ENCODE measurements at regions not wholly inside any gene's neighbourhood (a gene's known extent, or its start where the extent isn't known, plus 50 kb on each side); places are given as distances from the start of the nearest gene placed in this dataset.

DNA sequence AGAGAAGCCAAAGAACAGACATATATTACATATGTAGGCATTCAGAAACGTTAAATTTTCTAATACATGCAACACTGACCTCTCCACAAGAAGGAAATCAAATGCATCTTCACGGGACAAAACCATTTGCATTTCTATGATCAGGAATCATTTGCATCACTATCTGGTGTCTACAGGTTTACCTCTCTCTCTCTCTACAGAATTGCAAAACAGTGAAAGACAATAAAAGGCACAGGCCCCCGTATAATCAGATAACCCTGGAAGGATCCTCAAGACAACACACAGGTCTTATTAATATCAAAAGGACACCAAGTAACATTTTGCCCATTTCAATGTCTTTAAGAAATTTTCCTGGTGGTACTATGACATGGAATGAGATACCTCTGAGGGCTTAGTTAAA, 306.3 kb downstream of the GPAM start:
- H3K27ac Mint-ChIP-seq (ENCODE audit: unreplicated experiment): no peak overlapping the region
- no peaks in the 10 kb centered on the region for H3K36me3 Mint-ChIP-seq (ENCODE audit: low read depth)
- DNase-seq (ENCODE audit: low read depth, low spot score): no peak
- peaks cover 14% of the 10 kb centered on the region for H3K27me3 Mint-ChIP-seq (ENCODE audit: low read depth)
- H3K9me3 Mint-ChIP-seq: peaks cover 4% of the 10 kb centered on the region
- H3K4me3 Mint-ChIP-seq: no peak overlapping the region
- TF ChIP-seq, protein P1, sequence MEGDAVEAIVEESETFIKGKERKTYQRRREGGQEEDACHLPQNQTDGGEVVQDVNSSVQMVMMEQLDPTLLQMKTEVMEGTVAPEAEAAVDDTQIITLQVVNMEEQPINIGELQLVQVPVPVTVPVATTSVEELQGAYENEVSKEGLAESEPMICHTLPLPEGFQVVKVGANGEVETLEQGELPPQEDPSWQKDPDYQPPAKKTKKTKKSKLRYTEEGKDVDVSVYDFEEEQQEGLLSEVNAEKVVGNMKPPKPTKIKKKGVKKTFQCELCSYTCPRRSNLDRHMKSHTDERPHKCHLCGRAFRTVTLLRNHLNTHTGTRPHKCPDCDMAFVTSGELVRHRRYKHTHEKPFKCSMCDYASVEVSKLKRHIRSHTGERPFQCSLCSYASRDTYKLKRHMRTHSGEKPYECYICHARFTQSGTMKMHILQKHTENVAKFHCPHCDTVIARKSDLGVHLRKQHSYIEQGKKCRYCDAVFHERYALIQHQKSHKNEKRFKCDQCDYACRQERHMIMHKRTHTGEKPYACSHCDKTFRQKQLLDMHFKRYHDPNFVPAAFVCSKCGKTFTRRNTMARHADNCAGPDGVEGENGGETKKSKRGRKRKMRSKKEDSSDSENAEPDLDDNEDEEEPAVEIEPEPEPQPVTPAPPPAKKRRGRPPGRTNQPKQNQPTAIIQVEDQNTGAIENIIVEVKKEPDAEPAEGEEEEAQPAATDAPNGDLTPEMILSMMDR (conservative IDR thresholded peaks at IDR 0.05): no peak
- no peaks in the 10 kb centered on the region for H3K4me1 Mint-ChIP-seq

DNA sequence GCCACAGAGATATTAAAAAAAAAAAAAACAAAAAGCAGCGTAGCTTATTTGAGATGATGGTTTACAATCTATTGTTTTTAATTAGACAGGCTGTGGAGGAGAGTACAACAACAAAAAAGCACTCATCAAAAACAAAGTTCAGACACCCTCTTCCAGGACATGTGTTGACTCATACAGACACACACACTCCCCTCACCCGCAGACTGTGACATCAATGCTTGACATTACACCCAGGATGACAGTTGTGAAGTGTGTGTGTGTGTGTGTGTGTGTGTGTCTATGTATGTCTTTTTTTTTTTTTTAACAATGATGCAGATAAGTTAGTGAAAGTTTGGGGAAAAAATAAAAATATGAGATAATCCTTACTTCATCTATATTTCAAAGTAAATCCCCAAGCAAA, 303.6 kb downstream of the GPAM start:
- DNase-seq (ENCODE audit: low read depth, low spot score): no peak
- Mint-ChIP-seq H3K27me3 (ENCODE audit: low read depth) (peaks cover 4% of the 10 kb centered on the region), H3K4me1 (no peaks in the 10 kb centered on the region), H3K4me3 (no peak overlapping the region), H3K27ac (ENCODE audit: unreplicated experiment) (no peak overlapping the region), H3K9me3 (peaks cover 8% of the 10 kb centered on the region), H3K36me3 (ENCODE audit: low read depth) (peaks cover 2% of the 10 kb centered on the region)
- TF ChIP-seq, protein P1 (conservative IDR thresholded peaks at IDR 0.05): no peak

- TF ChIP-seq, protein P1 (conservative IDR thresholded peaks at IDR 0.05): no peak
- Mint-ChIP-seq H3K36me3 (ENCODE audit: low read depth) (peaks cover 3% of the 10 kb centered on the region), H3K4me1 (peaks cover 6% of the 10 kb centered on the region), H3K4me3 (no peak overlapping the region), H3K27me3 (ENCODE audit: low read depth) (peaks cover 4% of the 10 kb centered on the region), H3K9me3 (peaks cover 14% of the 10 kb centered on the region), H3K27ac (ENCODE audit: unreplicated experiment) (no peak overlapping the region)
- DNase-seq (ENCODE audit: low read depth, low spot score): no peak
These were observed 298.5 kb downstream of the GPAM start for GRCh38 chr10:111885046-111885445.

DNA sequence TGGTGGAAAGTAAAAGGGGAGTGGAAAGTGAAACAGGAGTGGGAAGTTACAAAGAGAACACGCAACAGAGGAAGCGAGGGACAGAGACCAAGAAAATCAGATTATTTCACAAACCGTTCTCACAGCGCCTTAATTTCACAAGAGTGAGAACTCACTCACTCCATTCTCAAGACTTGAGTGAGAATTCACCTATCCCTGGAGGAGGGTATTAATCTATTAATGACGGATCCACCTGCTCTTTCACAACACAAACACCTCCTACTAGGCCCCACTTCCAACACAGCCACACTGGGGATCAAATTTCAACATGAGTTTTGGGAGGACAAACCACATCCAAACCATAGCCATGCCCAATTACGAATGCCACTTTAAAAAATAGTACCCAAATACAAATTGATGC, 297.6 kb downstream of the GPAM start:
- Mint-ChIP-seq H3K9me3 (peaks cover 14% of the 10 kb centered on the region), H3K4me1 (peaks cover 10% of the 10 kb centered on the region), H3K36me3 (ENCODE audit: low read depth) (peaks cover 3% of the 10 kb centered on the region), H3K4me3 (no peak overlapping the region), H3K27me3 (ENCODE audit: low read depth) (peaks cover 4% of the 10 kb centered on the region), H3K27ac (ENCODE audit: unreplicated experiment) (no peak overlapping the region)
- DNase-seq (ENCODE audit: low read depth, low spot score): no peak
- TF ChIP-seq, protein P1 (conservative IDR thresholded peaks at IDR 0.05): no peak

DNA sequence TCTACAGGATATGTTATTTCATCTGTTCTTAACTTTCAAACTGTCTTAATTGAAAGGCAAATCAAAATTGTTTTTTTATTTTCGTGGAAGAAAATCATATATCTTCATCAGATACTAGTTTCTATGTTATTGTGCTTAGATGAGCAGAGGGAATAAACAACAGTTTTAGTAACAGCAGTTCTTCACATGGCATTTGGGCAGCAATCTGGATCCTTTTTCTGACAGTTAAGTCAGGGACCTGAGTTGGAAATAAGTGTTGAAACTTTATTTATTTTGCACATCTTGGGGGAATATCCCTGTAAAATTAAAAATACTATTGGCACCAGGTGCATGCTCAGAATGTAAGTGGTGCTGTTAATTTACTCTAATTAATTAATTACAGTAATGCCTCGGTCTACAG, 296.3 kb downstream of the GPAM start:
- peaks cover 4% of the 10 kb centered on the region for H3K27me3 Mint-ChIP-seq (ENCODE audit: low read depth)
- TF ChIP-seq, protein P1 (conservative IDR thresholded peaks at IDR 0.05): no peak
- no peak for DNase-seq (ENCODE audit: low read depth, low spot score)
- H3K36me3 Mint-ChIP-seq (ENCODE audit: low read depth): peaks cover 3% of the 10 kb centered on the region
- no peak overlapping the region for H3K27ac Mint-ChIP-seq (ENCODE audit: unreplicated experiment)
- H3K4me1 Mint-ChIP-seq: peaks cover 10% of the 10 kb centered on the region
- no peak overlapping the region for H3K4me3 Mint-ChIP-seq
- peaks cover 14% of the 10 kb centered on the region for H3K9me3 Mint-ChIP-seq

DNA sequence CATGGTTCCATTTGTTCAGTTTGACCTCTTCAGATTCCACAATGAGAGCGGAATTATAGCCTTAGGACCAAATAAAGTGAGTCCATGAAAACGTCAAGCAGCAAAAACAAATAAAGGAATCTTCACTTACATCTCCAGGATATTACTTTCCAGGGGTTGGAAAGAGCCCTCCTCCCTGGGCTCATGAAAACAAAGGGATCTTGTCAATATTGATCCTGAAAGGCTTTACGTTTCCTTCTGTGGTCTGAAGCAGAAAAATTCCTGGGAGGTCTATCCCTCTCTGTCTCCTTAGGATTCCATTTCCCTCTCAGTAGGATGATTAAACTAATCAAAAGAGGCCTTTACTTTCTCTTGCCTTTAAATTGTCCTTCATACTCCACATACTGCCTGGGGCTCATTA, 293.5 kb downstream of the GPAM start:
- TF ChIP-seq, protein P1 (conservative IDR thresholded peaks at IDR 0.05): no peak
- peaks cover 10% of the 10 kb centered on the region for H3K4me1 Mint-ChIP-seq
- no peak overlapping the region for H3K4me3 Mint-ChIP-seq
- H3K36me3 Mint-ChIP-seq (ENCODE audit: low read depth): peaks cover under 1% of the 10 kb centered on the region
- no peak for DNase-seq (ENCODE audit: low read depth, low spot score)
- H3K9me3 Mint-ChIP-seq: peaks cover 11% of the 10 kb centered on the region
- H3K27ac Mint-ChIP-seq (ENCODE audit: unreplicated experiment): peak overlapping the region; percentile 16
- H3K27me3 Mint-ChIP-seq (ENCODE audit: low read depth): no peaks in the 10 kb centered on the region

Measured in neural crest cell (in vitro differentiated cells).